ENCODE measurements at regions not wholly inside any gene's neighbourhood (a gene's known extent, or its start where the extent isn't known, plus 50 kb on each side); places are given as distances from the start of the nearest gene placed in this dataset.

GRCh38 chr5:164610374-164610773, 1105.0 kb downstream of the MAT2B start:
- Histone ChIP-seq H3K4me1 (ENCODE audit: control insufficient read depth, insufficient read depth, low read length) (no peaks in the 10 kb centered on the region), H3K9ac (ENCODE audit: control insufficient read depth, insufficient read depth, low read length) (no peak overlapping the region), H3K79me2 (ENCODE audit: control insufficient read depth, insufficient read depth, low read length) (no peaks in the 10 kb centered on the region), H3K9me3 (replicated peaks; ENCODE audit: control insufficient read depth, insufficient read depth, low read length) (no peaks in the 10 kb centered on the region), H2AFZ (ENCODE audit: control insufficient read depth, low read depth, low read length) (no peak overlapping the region), H4K20me1 (ENCODE audit: control insufficient read depth, insufficient read depth) (no peaks in the 10 kb centered on the region), H3K27me3 (replicated peaks in 1 of 2; ENCODE audit: control insufficient read depth in 2 of 2, insufficient read depth in 2 of 2, low read length in 1 of 2) (no peaks in the 10 kb centered on the region), H3K36me3 (ENCODE audit: control insufficient read depth in 2 of 2, insufficient read depth in 2 of 2, low read length in 1 of 2) (no peaks in the 10 kb centered on the region), H3K27ac (ENCODE audit: control insufficient read depth, insufficient read depth) (no peak overlapping the region), H3K4me2 (ENCODE audit: control insufficient read depth, insufficient read depth) (no peak overlapping the region), H3K4me3 (no peak overlapping the region)
- DNase-seq (ENCODE audit: low read depth, low spot score) (no peak), ATAC-seq (no peak), FAIRE-seq (no peak)
- ChIA-PET CTCF (interaction anchor here (0.5 to 1.0 kb wide), 3 partner anchors 50 to 69 kb away, joined by 3 read pairs; no protein-coding TSS in a partner anchor), RAD21 (ENCODE audit: unreplicated experiment) (no interaction called here), SMC1A (ENCODE audit: uncharacterized antibody, unreplicated experiment) (interaction anchor here (0.8 to 1.2 kb wide), 2 partner anchors 33 to 45 kb away, joined by 3 to 4 read pairs; no protein-coding TSS in a partner anchor), POLR2A (no interaction called here)
- TF ChIP-seq PAX8 (IDR thresholded peaks at IDR 0.05): no peak
- no peak for TF ChIP-seq HDGF (IDR thresholded peaks at IDR 0.05)
- no peak for TF ChIP-seq ZBTB40 (IDR thresholded peaks at IDR 0.05; ENCODE audit: borderline replicate concordance)
- no peak for TF ChIP-seq TARDBP (IDR thresholded peaks at IDR 0.05; ENCODE audit: borderline replicate concordance)
- no peak for TF ChIP-seq EZH2 (IDR thresholded peaks at IDR 0.05; ENCODE audit: borderline replicate concordance, control insufficient read depth, low read depth, low read length)
- no TSS peak for BruUV-seq (replicated peaks)
- 0% methylated on average over 1 of the region's 1 CpG for WGBS (ENCODE audit: insufficient coverage, insufficient replicate concordance, low lambda C conversion rate, missing lambda C conversion rate)
- in situ Hi-C loops (cut with MboI) (no loop called here), intact Hi-C loops (cut with micrococcal nuclease; ENCODE audit: unreplicated experiment) (no loop called here)

All from GM12878 (cell line).